SU-DHL-6 (cell line): ENCODE measurements at regions not wholly inside any gene's neighbourhood (a gene's known extent, or its start where the extent isn't known, plus 50 kb on each side); places are given as distances from the start of the nearest gene placed in this dataset.

ENCODE experiments used
- EZH2phosphoT487 ChIP-seq: fragments of 200-600 bp; sonication (generic), shearing (Covaris generic); conservative IDR thresholded peaks from 2 replicates; pipeline ENCODE4 v1.6.1; 2018; ENCODE audit warnings: mild to moderate bottlenecking, antibody characterized with exemption, low read length, moderate library complexity, mixed read lengths
- TF ChIP-seq, protein P1 (sequence below): fragments of 200-600 bp; sonication (generic); IDR thresholded peaks from one replicate; pipeline ENCODE4 v1.5.1; 2017; ENCODE audit warnings: antibody characterized with exemption, mild to moderate bottlenecking, low read length, moderate library complexity; ENCODE audit not compliant: insufficient read depth, poor library complexity, severe bottlenecking

DNA sequence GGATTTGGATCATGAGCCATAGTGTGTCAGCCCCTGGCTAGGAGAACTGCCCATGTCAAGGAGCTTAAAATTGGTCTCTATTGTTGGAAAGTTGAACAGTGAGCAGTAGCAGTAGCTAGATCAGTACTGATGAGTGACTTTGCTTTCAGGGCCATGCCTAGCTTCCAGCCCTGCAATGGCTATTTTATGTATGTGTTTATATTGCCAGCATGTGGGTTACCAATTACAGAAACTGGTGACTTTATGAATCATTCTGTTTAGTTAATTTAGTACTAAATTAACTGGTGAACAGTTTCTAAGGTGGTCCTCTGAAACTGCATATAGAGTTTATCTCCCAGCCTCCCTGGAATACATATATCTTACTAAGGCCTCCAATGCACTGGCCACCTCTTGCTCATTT lies 908.1 kb upstream of the ALCAM start:
- TF ChIP-seq, protein P1, sequence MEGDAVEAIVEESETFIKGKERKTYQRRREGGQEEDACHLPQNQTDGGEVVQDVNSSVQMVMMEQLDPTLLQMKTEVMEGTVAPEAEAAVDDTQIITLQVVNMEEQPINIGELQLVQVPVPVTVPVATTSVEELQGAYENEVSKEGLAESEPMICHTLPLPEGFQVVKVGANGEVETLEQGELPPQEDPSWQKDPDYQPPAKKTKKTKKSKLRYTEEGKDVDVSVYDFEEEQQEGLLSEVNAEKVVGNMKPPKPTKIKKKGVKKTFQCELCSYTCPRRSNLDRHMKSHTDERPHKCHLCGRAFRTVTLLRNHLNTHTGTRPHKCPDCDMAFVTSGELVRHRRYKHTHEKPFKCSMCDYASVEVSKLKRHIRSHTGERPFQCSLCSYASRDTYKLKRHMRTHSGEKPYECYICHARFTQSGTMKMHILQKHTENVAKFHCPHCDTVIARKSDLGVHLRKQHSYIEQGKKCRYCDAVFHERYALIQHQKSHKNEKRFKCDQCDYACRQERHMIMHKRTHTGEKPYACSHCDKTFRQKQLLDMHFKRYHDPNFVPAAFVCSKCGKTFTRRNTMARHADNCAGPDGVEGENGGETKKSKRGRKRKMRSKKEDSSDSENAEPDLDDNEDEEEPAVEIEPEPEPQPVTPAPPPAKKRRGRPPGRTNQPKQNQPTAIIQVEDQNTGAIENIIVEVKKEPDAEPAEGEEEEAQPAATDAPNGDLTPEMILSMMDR = no peak
- TF ChIP-seq EZH2phosphoT487 = no peak
